ENCODE measurements at regions not wholly inside any gene's neighbourhood (a gene's known extent, or its start where the extent isn't known, plus 50 kb on each side); places are given as distances from the start of the nearest gene placed in this dataset.

DNA sequence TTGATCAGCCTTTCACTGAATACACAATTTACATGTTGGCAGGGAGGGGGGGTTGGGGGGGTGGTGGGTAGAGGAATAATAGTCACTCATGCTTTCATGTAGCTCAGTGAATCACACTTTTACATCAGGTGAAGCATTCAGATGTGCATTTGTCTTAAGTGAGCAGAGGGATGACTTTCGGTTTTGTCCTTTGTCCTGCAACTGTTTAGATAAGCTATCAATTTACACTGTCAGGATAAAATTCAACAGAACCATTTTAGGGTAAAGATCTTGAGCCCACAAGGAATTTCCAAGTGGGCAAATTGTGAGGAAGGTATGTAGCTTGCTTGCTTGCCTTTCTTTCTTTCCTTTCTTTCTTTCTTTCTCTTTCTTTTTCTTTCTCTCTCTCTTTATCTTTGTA is 576.2 kb downstream of the MTRR start:
- Histone ChIP-seq H3K4me3 (replicated peaks; ENCODE audit: low read depth, low read length) (no peak overlapping the region), H3K27me3 (replicated peaks; ENCODE audit: control insufficient read depth, insufficient read depth, low read length) (no peaks in the 10 kb centered on the region), H3K36me3 (ENCODE audit: control insufficient read depth, insufficient read depth, low read length) (no peaks in the 10 kb centered on the region)
- DNase-seq (ENCODE audit: extremely low read depth, insufficient read length) = no peak
- no peak for TF ChIP-seq CTCF (IDR thresholded peaks at IDR 0.05; ENCODE audit: insufficient read depth, low read length, poor library complexity, severe bottlenecking)

GRCh38 chr5:8446179-8446578 is 577.2 kb downstream of the MTRR start:
- no peak for DNase-seq (ENCODE audit: extremely low read depth, insufficient read length)
- H3K4me3 ChIP-seq (replicated peaks; ENCODE audit: low read depth, low read length) = no peak overlapping the region
- H3K27me3 ChIP-seq (replicated peaks; ENCODE audit: control insufficient read depth, insufficient read depth, low read length) = no peaks in the 10 kb centered on the region
- no peaks in the 10 kb centered on the region for H3K36me3 ChIP-seq (ENCODE audit: control insufficient read depth, insufficient read depth, low read length)
- no peak for TF ChIP-seq CTCF (IDR thresholded peaks at IDR 0.05; ENCODE audit: insufficient read depth, low read length, poor library complexity, severe bottlenecking)

DNA sequence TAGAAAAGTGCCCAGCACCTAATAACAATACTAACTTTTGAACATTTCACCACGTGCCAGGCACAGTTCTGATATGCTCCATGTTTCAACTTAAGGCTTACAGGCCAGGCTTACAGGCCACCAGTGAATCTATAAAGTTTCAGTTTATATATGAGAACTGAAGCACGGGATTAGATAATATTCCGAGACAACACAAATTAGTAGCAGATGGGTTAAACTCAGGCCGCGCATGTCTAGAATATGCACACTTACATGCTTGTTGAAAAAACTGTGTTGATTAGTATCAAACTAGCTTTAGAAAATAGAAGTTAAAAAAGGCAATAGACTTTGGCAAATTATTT is 587.9 kb downstream of the MTRR start:
- Histone ChIP-seq H3K36me3 (ENCODE audit: control insufficient read depth, insufficient read depth, low read length) (no peaks in the 10 kb centered on the region), H3K4me3 (replicated peaks; ENCODE audit: low read depth, low read length) (no peak overlapping the region), H3K27me3 (replicated peaks; ENCODE audit: control insufficient read depth, insufficient read depth, low read length) (no peaks in the 10 kb centered on the region)
- DNase-seq (ENCODE audit: extremely low read depth, insufficient read length) = no peak
- no peak for TF ChIP-seq CTCF (IDR thresholded peaks at IDR 0.05; ENCODE audit: insufficient read depth, low read length, poor library complexity, severe bottlenecking)

GRCh38 chr5:8457187-8458037 is 588.5 kb downstream of the MTRR start:
- no peak overlapping the region for H3K4me3 ChIP-seq (replicated peaks; ENCODE audit: low read depth, low read length)
- DNase-seq (ENCODE audit: extremely low read depth, insufficient read length) = peak; percentile 87
- no peak for TF ChIP-seq CTCF (IDR thresholded peaks at IDR 0.05; ENCODE audit: insufficient read depth, low read length, poor library complexity, severe bottlenecking)
- H3K27me3 ChIP-seq (replicated peaks; ENCODE audit: control insufficient read depth, insufficient read depth, low read length) = no peaks in the 10 kb centered on the region
- H3K36me3 ChIP-seq (ENCODE audit: control insufficient read depth, insufficient read depth, low read length) = no peaks in the 10 kb centered on the region

DNA sequence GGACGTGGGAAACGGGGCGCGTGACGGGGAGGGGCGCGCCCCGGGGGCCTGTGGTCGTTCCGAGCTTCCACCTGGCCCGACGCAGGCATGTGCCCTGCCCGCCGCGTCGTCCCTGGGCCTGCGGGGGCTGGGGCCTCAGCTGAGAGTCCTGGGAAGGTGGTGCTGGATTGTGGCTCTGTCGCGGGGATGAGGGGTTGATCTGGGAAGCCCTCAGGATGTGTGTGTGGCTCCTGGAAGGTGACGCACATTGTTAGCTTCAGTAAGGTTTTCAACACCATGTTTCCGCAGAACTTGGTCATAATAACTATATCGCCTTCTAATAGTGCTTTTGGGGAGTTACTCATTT is 589.1 kb downstream of the MTRR start:
- Histone ChIP-seq H3K4me3 (replicated peaks; ENCODE audit: low read depth, low read length) (no peak overlapping the region), H3K27me3 (replicated peaks; ENCODE audit: control insufficient read depth, insufficient read depth, low read length) (no peaks in the 10 kb centered on the region), H3K36me3 (ENCODE audit: control insufficient read depth, insufficient read depth, low read length) (no peaks in the 10 kb centered on the region)
- TF ChIP-seq CTCF (IDR thresholded peaks at IDR 0.05; ENCODE audit: insufficient read depth, low read length, poor library complexity, severe bottlenecking) = no peak
- no peak for DNase-seq (ENCODE audit: extremely low read depth, insufficient read length)

GRCh38 chr5:8461543-8461942 is 592.6 kb downstream of the MTRR start:
- Histone ChIP-seq H3K36me3 (ENCODE audit: control insufficient read depth, insufficient read depth, low read length) (no peaks in the 10 kb centered on the region), H3K4me3 (replicated peaks; ENCODE audit: low read depth, low read length) (no peak overlapping the region), H3K27me3 (replicated peaks; ENCODE audit: control insufficient read depth, insufficient read depth, low read length) (no peaks in the 10 kb centered on the region)
- no peak for TF ChIP-seq CTCF (IDR thresholded peaks at IDR 0.05; ENCODE audit: insufficient read depth, low read length, poor library complexity, severe bottlenecking)
- no peak for DNase-seq (ENCODE audit: extremely low read depth, insufficient read length)

Data from GM06990 (cell line).